ENCODE measurements at regions not wholly inside any gene's neighbourhood (a gene's known extent, or its start where the extent isn't known, plus 50 kb on each side); places are given as distances from the start of the nearest gene placed in this dataset.

DNA sequence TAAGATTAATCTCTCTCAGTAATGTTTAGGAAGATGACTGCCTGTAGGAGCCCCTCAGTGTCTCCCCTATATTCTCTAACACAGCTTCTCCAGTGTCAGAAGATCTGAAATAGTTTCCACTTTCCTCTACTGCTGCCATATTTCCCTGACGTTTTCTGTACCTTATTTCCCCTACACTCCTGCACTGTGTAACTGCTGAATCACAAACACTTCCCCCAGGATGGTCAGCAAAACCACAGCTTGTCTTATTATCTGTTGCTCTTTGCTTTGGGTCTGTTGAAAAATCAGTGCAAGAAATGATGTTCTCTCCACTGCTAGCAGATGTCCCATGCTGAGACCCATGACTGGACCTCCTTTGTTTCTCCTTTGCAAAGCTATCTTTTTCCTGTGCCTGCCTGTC lies 441.7 kb downstream of the EPHA4 start:
- no peak for TF ChIP-seq GLI2 (tag by site-specific recombination; IDR thresholded peaks at IDR 0.05; ENCODE audit: borderline replicate concordance, low read depth)
- TF ChIP-seq, protein P1, sequence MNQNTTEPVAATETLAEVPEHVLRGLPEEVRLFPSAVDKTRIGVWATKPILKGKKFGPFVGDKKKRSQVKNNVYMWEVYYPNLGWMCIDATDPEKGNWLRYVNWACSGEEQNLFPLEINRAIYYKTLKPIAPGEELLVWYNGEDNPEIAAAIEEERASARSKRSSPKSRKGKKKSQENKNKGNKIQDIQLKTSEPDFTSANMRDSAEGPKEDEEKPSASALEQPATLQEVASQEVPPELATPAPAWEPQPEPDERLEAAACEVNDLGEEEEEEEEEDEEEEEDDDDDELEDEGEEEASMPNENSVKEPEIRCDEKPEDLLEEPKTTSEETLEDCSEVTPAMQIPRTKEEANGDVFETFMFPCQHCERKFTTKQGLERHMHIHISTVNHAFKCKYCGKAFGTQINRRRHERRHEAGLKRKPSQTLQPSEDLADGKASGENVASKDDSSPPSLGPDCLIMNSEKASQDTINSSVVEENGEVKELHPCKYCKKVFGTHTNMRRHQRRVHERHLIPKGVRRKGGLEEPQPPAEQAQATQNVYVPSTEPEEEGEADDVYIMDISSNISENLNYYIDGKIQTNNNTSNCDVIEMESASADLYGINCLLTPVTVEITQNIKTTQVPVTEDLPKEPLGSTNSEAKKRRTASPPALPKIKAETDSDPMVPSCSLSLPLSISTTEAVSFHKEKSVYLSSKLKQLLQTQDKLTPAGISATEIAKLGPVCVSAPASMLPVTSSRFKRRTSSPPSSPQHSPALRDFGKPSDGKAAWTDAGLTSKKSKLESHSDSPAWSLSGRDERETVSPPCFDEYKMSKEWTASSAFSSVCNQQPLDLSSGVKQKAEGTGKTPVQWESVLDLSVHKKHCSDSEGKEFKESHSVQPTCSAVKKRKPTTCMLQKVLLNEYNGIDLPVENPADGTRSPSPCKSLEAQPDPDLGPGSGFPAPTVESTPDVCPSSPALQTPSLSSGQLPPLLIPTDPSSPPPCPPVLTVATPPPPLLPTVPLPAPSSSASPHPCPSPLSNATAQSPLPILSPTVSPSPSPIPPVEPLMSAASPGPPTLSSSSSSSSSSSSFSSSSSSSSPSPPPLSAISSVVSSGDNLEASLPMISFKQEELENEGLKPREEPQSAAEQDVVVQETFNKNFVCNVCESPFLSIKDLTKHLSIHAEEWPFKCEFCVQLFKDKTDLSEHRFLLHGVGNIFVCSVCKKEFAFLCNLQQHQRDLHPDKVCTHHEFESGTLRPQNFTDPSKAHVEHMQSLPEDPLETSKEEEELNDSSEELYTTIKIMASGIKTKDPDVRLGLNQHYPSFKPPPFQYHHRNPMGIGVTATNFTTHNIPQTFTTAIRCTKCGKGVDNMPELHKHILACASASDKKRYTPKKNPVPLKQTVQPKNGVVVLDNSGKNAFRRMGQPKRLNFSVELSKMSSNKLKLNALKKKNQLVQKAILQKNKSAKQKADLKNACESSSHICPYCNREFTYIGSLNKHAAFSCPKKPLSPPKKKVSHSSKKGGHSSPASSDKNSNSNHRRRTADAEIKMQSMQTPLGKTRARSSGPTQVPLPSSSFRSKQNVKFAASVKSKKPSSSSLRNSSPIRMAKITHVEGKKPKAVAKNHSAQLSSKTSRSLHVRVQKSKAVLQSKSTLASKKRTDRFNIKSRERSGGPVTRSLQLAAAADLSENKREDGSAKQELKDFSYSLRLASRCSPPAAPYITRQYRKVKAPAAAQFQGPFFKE (tag by site-specific recombination; IDR thresholded peaks at IDR 0.05; ENCODE audit: borderline replicate concordance), result no peak
- TF ChIP-seq TCF7L2 (IDR thresholded peaks at IDR 0.05; ENCODE audit: borderline replicate concordance, low read depth, low read length), result no peak
- no peak for TF ChIP-seq REPIN1 (tag by site-specific recombination; IDR thresholded peaks at IDR 0.05; ENCODE audit: low read depth)
- TF ChIP-seq ZNF138 (tag by site-specific recombination; IDR thresholded peaks at IDR 0.05; ENCODE audit: borderline replicate concordance), result no peak
- no peak for TF ChIP-seq ZNF701 (tag by site-specific recombination; IDR thresholded peaks at IDR 0.05)
- no peak for TF ChIP-seq ZNF174 (tag by site-specific recombination; IDR thresholded peaks at IDR 0.05)
- TF ChIP-seq, protein P2, sequence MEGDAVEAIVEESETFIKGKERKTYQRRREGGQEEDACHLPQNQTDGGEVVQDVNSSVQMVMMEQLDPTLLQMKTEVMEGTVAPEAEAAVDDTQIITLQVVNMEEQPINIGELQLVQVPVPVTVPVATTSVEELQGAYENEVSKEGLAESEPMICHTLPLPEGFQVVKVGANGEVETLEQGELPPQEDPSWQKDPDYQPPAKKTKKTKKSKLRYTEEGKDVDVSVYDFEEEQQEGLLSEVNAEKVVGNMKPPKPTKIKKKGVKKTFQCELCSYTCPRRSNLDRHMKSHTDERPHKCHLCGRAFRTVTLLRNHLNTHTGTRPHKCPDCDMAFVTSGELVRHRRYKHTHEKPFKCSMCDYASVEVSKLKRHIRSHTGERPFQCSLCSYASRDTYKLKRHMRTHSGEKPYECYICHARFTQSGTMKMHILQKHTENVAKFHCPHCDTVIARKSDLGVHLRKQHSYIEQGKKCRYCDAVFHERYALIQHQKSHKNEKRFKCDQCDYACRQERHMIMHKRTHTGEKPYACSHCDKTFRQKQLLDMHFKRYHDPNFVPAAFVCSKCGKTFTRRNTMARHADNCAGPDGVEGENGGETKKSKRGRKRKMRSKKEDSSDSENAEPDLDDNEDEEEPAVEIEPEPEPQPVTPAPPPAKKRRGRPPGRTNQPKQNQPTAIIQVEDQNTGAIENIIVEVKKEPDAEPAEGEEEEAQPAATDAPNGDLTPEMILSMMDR (tag by site-specific recombination; IDR thresholded peaks at IDR 0.05), result no peak
- TF ChIP-seq, protein P3, sequence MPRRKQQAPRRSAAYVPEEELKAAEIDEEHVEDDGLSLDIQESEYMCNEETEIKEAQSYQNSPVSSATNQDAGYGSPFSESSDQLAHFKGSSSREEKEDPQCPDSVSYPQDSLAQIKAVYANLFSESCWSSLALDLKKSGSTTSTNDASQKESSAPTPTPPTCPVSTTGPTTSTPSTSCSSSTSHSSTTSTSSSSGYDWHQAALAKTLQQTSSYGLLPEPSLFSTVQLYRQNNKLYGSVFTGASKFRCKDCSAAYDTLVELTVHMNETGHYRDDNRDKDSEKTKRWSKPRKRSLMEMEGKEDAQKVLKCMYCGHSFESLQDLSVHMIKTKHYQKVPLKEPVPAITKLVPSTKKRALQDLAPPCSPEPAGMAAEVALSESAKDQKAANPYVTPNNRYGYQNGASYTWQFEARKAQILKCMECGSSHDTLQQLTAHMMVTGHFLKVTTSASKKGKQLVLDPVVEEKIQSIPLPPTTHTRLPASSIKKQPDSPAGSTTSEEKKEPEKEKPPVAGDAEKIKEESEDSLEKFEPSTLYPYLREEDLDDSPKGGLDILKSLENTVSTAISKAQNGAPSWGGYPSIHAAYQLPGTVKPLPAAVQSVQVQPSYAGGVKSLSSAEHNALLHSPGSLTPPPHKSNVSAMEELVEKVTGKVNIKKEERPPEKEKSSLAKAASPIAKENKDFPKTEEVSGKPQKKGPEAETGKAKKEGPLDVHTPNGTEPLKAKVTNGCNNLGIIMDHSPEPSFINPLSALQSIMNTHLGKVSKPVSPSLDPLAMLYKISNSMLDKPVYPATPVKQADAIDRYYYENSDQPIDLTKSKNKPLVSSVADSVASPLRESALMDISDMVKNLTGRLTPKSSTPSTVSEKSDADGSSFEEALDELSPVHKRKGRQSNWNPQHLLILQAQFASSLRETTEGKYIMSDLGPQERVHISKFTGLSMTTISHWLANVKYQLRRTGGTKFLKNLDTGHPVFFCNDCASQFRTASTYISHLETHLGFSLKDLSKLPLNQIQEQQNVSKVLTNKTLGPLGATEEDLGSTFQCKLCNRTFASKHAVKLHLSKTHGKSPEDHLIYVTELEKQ (tag by site-specific recombination; IDR thresholded peaks at IDR 0.05; ENCODE audit: borderline replicate concordance), result no peak
- TF ChIP-seq YY1 (tag by site-specific recombination; IDR thresholded peaks at IDR 0.05), result no peak
- TF ChIP-seq ZBTB20 (tag by site-specific recombination; IDR thresholded peaks at IDR 0.05), result no peak
- TF ChIP-seq, protein P4, sequence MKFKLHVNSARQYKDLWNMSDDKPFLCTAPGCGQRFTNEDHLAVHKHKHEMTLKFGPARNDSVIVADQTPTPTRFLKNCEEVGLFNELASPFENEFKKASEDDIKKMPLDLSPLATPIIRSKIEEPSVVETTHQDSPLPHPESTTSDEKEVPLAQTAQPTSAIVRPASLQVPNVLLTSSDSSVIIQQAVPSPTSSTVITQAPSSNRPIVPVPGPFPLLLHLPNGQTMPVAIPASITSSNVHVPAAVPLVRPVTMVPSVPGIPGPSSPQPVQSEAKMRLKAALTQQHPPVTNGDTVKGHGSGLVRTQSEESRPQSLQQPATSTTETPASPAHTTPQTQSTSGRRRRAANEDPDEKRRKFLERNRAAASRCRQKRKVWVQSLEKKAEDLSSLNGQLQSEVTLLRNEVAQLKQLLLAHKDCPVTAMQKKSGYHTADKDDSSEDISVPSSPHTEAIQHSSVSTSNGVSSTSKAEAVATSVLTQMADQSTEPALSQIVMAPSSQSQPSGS (tag by site-specific recombination; IDR thresholded peaks at IDR 0.05; ENCODE audit: low read depth), result no peak
- no peak for TF ChIP-seq MEIS1 (CRISPR knock-in tag; IDR thresholded peaks at IDR 0.05; ENCODE audit: borderline replicate concordance)
